ENCODE measurements at regions not wholly inside any gene's neighbourhood (a gene's known extent, or its start where the extent isn't known, plus 50 kb on each side); places are given as distances from the start of the nearest gene placed in this dataset.
"Not testable (repeated sequence)": the region's sequence is repeated elsewhere in the genome, so short reads cannot be mapped to it uniquely, and the experiment has no call there.

DNA sequence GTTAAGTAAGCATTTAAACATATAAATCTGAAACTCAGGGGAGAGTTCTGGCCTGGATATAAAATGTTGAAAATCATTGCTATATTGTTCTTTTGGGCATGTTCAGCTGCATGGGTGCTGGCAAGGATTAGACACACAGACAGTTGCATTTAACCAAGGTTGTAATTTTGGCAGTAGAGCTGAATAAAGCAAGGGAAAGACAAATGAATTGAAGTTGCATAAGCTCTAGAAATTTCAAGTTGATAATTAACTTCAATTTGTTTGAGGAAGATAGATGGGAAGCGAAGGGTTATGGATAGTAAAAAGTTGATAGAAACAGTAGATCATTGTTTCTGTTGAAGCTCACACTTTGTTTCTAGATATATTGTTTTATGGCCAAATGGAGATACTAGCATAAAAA, 97.2 kb upstream of the KCNJ18 start:
- no peak for ATAC-seq
- DNase-seq: no peak
- H3K9me3 ChIP-seq: peaks cover 0 to under 1% (median 0%) of the 10 kb centered on the region in 11 donors
- no peak overlapping the region for H3K4me3 ChIP-seq
- H3K27ac ChIP-seq: no peak overlapping the region
- no peaks in the 10 kb centered on the region for H3K36me3 ChIP-seq
- H3K27me3 ChIP-seq: peaks cover 0 to 34% (median 0%) of the 10 kb centered on the region in 7 donors
- TF ChIP-seq CTCF (IDR thresholded peaks at IDR 0.05): no peak
- intact Hi-C loops (cut with DNase I): no loop called here
- H3K4me1 ChIP-seq: no peaks in the 10 kb centered on the region
- 68 to 82% methylated on average over 1 of the region's 1 CpG for WGBS, 2 donors

DNA sequence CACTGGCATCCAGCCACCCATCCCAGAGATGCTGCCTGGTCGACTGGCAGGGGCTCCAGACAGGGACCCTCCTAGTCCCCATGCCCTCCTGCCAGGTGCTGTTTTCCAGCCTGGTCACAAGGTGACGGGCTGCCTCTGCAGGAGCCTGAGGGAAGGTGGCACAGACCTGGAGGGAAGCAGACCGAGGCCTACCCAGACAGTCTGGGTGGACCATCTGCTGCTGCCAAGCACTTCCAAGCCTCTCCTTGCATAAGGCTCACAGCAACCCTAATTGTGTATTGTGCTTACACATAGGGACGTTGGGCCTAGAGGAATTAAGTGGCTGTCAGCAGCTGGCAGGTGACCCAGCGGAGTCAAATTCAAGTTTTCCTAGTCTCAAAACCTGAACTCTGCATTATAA, 90.1 kb upstream of the KCNJ18 start:
- Histone ChIP-seq H3K27ac (no peak overlapping the region), H3K36me3 (no peaks in the 10 kb centered on the region), H3K9me3 (no peaks in the 10 kb centered on the region), H3K4me1 (no peaks in the 10 kb centered on the region), H3K27me3 (peaks cover 0 to 13% (median 0%) of the 10 kb centered on the region in 7 donors), H3K4me3 (no peak overlapping the region)
- intact Hi-C loops (cut with DNase I): no loop called here
- ATAC-seq (no peak), DNase-seq (no peak)
- 54 to 67% methylated on average over 5 of the region's 5 CpGs for WGBS, 2 donors
- no peak for TF ChIP-seq CTCF (IDR thresholded peaks at IDR 0.05)

DNA sequence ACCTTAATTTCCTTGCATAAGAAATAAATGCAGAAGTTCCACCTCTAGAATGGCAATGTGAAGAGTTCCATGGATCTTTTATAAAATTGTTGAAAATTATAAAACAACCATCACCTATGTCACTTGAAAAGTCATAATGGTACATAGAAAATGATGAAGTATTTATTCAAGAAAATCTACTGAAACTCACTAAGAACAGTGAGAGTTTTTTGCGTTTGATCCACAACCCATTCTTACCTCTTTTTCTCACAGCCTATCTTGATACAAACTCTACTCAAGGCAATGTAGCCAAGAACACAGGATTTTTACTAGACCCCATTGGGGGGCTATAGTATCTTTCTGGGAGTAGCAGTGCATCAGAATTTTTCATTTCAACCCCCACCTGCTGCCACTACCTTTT, 89.0 kb upstream of the KCNJ18 start:
- H3K9me3 ChIP-seq; intact Hi-C loops (cut with DNase I); H3K4me3 ChIP-seq; H3K4me1 ChIP-seq; ATAC-seq; DNase-seq; H3K27me3 ChIP-seq; H3K27ac ChIP-seq; H3K36me3 ChIP-seq: not testable (repeated sequence)
- 81 to 92% methylated on average over 1 of the region's 1 CpG for WGBS, 2 donors

DNA sequence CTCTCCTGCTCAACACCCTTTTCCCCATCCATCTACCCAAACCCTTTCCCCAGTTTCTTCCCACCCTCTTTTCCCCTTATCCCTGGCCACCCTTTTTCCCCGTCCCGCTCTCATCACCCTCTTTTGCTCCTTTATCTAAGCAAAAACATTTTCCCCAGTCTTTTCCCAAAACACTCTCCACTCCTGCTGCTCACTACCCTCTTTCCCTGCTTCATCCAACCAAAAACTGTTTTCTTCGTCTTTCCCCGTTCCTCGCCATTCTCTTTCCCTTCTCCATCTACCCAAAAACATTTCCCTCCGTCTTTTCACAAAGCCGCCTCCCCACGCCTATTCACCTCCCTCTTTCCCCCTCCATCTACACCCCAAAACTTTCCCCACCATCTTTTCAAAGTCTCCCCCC, 80.9 kb upstream of the KCNJ18 start:
- intact Hi-C loops (cut with DNase I); H3K27ac ChIP-seq; H3K27me3 ChIP-seq; DNase-seq; H3K36me3 ChIP-seq; H3K4me1 ChIP-seq; H3K4me3 ChIP-seq; H3K9me3 ChIP-seq; ATAC-seq: not testable (repeated sequence)
- WGBS, 2 donors: 88 to 94% methylated on average over 8 of the region's 8 CpGs

- H3K27me3 ChIP-seq; H3K27ac ChIP-seq; H3K4me3 ChIP-seq; intact Hi-C loops (cut with DNase I); H3K36me3 ChIP-seq; ATAC-seq; DNase-seq; H3K9me3 ChIP-seq; H3K4me1 ChIP-seq: not testable (repeated sequence)
- WGBS, 2 donors: 78 to 81% methylated on average over 28 of the region's 28 CpGs
These were observed 79.9 kb upstream of the KCNJ18 start for GRCh38 chr17:21612123-21613070.

DNA sequence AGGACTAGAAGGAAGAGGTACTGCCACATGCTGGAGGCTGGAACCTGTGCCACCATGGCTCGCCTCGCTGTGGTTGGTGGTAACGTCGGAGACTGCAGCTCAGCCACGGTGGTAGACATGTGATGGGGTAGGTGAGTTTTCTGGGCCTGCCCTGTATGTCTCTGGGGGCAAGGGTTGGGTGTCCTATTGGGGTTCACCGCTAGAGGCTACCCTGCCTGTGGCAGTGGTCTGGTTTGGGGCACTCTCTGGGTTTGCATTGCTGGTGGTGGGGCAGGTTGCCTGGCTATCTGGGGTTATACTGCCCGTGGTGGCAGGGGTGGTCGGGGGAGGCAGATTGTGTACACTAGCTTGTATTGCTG, 79.3 kb upstream of the KCNJ18 start:
- Histone ChIP-seq H3K9me3 (no peaks in the 10 kb centered on the region), H3K27me3 (peaks cover 0 to 4% (median 0%) of the 10 kb centered on the region in 7 donors), H3K4me3 (no peak overlapping the region), H3K36me3 (no peaks in the 10 kb centered on the region), H3K27ac (no peak overlapping the region), H3K4me1 (no peaks in the 10 kb centered on the region)
- TF ChIP-seq CTCF (IDR thresholded peaks at IDR 0.05): no peak
- DNase-seq: no peak
- no peak for ATAC-seq
- intact Hi-C loops (cut with DNase I): no loop called here
- 85% methylated on average over 8 of the region's 8 CpGs for WGBS, 2 donors

- H3K9me3 ChIP-seq; DNase-seq; H3K4me3 ChIP-seq; H3K4me1 ChIP-seq; H3K36me3 ChIP-seq; ATAC-seq; intact Hi-C loops (cut with DNase I); H3K27ac ChIP-seq: not testable (repeated sequence)
- H3K27me3 ChIP-seq: peaks cover 0 to 10% (median 0%) of the 10 kb centered on the region in 7 donors
- 73 to 75% methylated on average over 3 of the region's 3 CpGs for whole genome bisulfite sequencing, 2 donors
These were observed 65.3 kb upstream of the KCNJ18 start for GRCh38 chr17:21626987-21627386.
